ENCODE measurements at regions not wholly inside any gene's neighbourhood (a gene's known extent, or its start where the extent isn't known, plus 50 kb on each side); places are given as distances from the start of the nearest gene placed in this dataset.

DNA sequence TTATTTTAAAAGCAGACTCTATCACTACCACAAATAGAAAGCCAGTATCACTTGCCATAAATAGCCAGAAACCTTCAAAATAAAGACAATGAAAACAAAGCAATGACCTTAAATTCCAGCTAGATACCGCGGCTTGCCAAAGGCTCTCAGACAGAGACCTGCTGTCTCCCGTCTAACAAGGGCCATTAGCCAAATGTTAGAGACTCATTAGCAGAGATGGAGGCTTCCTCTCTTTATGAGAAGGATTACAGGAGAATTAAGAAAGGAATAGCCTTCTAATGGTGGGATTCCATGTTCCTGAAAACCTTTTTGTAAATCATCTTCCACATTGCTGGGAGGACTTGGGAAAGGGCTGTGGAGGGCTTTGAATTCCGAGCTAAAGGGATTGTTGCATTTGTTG is 206.7 kb downstream of the AACS start:
- TF ChIP-seq, protein P1, sequence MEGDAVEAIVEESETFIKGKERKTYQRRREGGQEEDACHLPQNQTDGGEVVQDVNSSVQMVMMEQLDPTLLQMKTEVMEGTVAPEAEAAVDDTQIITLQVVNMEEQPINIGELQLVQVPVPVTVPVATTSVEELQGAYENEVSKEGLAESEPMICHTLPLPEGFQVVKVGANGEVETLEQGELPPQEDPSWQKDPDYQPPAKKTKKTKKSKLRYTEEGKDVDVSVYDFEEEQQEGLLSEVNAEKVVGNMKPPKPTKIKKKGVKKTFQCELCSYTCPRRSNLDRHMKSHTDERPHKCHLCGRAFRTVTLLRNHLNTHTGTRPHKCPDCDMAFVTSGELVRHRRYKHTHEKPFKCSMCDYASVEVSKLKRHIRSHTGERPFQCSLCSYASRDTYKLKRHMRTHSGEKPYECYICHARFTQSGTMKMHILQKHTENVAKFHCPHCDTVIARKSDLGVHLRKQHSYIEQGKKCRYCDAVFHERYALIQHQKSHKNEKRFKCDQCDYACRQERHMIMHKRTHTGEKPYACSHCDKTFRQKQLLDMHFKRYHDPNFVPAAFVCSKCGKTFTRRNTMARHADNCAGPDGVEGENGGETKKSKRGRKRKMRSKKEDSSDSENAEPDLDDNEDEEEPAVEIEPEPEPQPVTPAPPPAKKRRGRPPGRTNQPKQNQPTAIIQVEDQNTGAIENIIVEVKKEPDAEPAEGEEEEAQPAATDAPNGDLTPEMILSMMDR (conservative IDR thresholded peaks at IDR 0.05): no peak
- TF ChIP-seq ZFX (IDR thresholded peaks at IDR 0.05): no peak
